IPS-18c (cell line): ENCODE measurements at regions not wholly inside any gene's neighbourhood (a gene's known extent, or its start where the extent isn't known, plus 50 kb on each side); places are given as distances from the start of the nearest gene placed in this dataset.

Experiments used
- H3K4me3 ChIP-seq: 2 replicates; pipeline ENCODE4 v1.7.0; 2013; ENCODE audit warnings: low read depth, mild to moderate bottlenecking, low read length, moderate library complexity; ENCODE audit not compliant: insufficient read depth
- H3K9me3 ChIP-seq: one replicate; pipeline ENCODE4 v1.6.1; 2013; ENCODE audit warnings: mild to moderate bottlenecking, low read length, moderate library complexity; ENCODE audit not compliant: control insufficient read depth, insufficient read depth

- Histone ChIP-seq H3K9me3 (no peaks in the 10 kb centered on the region), H3K4me3 (no peak overlapping the region)
These were observed 483.9 kb downstream of the SH2D4B start for GRCh38 chr10:81021428-81022129.

GRCh38 chr10:81026591-81026990 lies 488.9 kb downstream of the SH2D4B start:
- Histone ChIP-seq H3K4me3 (no peak overlapping the region), H3K9me3 (no peaks in the 10 kb centered on the region)

- Histone ChIP-seq H3K9me3 (no peaks in the 10 kb centered on the region), H3K4me3 (no peak overlapping the region)
These were observed 489.5 kb downstream of the SH2D4B start for GRCh38 chr10:81027223-81027622.

DNA sequence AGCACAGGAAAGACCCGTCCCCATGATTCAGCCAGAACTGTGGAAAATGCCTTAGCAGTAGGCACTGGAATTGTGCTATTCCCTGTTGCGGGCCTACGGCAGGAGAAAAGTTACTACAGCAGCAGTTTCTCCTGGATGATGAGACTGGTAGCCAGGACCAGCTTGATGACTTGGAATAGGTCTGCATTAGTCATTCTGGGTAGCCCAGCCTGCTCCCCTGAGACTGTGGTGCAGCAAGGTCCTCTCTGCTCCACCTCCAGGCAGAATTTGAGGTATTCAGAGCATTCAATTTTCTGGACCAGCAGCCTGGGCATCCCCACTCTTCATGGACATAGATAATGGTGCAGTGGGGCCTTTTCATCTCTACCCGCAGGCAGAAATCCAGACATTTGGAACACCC lies 490.0 kb downstream of the SH2D4B start:
- H3K9me3 ChIP-seq, result no peaks in the 10 kb centered on the region
- no peak overlapping the region for H3K4me3 ChIP-seq

- H3K9me3 ChIP-seq, result peaks cover 3% of the 10 kb centered on the region
- H3K4me3 ChIP-seq, result no peak overlapping the region
These were observed 494.1 kb downstream of the SH2D4B start for GRCh38 chr10:81031774-81032173.

DNA sequence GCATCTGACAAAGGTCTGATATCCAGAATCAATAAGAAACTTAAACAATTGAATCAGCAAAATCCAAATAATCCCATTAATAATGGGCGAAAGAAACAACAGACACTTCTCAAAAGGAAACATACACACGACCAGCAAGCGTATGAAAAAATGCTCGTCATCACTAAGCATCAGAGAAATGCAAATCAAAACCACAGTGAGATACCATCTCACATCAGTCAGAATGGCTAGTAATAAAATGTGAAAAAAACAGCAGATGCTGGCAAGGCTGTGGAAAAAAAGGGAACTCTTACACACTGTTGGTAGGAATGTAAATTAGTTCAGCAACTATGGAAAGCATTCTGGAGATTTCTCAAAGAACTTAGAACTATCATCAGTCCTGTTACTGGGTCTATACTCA lies 496.7 kb downstream of the SH2D4B start:
- peaks cover 3% of the 10 kb centered on the region for H3K9me3 ChIP-seq
- H3K4me3 ChIP-seq, result no peak overlapping the region

- H3K9me3 ChIP-seq, result peaks cover 3% of the 10 kb centered on the region
- no peak overlapping the region for H3K4me3 ChIP-seq
These were observed 498.6 kb downstream of the SH2D4B start for GRCh38 chr10:81036257-81036656.

- Histone ChIP-seq H3K9me3 (peaks cover 3% of the 10 kb centered on the region), H3K4me3 (no peak overlapping the region)
These were observed 502.3 kb downstream of the SH2D4B start for GRCh38 chr10:81040031-81040430.

DNA sequence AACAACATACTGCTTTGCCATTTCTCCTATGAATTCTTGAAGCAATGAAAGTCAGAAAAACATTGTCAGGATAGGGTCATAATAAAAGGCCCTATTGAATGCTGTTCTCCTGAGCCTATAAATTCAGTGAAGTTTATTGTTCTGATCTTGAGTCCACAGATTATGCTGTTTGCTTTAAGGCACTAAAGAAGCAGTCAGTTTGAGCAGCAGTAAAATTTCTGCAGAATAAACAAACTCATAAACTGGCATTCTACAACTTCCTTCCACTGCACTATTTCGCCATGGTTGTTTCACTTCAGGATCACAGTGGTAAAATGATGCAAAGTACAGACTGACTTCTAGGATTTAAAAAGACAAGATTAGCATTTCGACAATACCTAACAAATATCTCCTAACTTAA lies 503.2 kb downstream of the SH2D4B start:
- H3K4me3 ChIP-seq, result no peak overlapping the region
- H3K9me3 ChIP-seq, result peaks cover 2% of the 10 kb centered on the region

GRCh38 chr10:81042647-81043046 lies 504.9 kb downstream of the SH2D4B start:
- H3K9me3 ChIP-seq, result no peaks in the 10 kb centered on the region
- H3K4me3 ChIP-seq, result no peak overlapping the region

DNA sequence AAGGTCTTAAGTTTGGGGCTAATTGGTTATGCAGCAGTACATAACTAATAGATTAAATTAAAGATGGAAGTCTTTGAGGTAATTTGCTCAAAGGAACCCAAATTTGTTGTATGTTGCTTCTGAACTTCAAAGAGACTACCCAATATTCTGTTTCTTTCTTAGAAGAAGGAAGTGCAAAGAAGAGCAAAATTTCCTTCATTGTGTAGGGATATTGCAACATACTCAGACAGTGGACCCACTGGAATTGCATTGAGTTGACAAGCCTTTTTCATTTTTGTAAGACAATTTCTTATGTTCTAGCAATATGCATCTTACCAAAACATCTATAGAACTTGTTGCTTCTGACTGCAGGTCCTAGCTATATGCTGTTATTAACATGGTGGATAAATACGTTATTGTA lies 527.8 kb downstream of the SH2D4B start:
- Histone ChIP-seq H3K9me3 (no peaks in the 10 kb centered on the region), H3K4me3 (no peak overlapping the region)

GRCh38 chr10:81068460-81068859 lies 530.8 kb downstream of the SH2D4B start:
- Histone ChIP-seq H3K4me3 (no peak overlapping the region), H3K9me3 (no peaks in the 10 kb centered on the region)

DNA sequence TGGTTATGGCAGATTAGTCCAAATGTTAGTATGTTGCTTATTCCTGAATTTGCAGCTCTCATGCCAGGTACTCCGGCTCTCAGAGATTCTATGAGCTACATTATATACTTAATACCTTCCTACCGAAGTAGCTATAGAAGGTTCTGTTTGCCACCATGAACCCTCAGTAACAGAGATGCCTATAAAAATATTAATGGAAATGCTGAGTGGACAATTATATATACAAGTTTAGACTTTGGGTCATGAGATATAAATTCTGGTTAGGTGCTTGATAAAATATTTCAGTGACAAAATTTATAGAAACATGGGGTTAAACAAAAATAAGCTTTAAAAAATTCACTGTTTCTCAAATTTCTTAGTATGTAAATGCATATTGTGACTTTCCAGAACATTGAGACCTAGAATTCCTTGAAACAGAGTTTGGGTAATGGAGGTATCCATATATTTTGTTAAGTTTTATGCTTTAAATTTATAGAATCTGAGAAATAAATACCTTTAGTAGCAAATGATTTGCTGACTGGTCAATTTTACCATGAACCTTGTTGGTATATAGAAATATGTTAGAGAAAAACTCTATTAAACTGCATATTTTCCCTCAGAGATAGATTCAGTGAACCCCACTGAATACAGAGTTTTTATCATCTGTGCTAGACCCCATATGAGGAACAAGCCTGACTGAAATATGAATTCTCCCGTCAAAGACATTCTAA lies 533.5 kb downstream of the SH2D4B start:
- Histone ChIP-seq H3K4me3 (no peak overlapping the region), H3K9me3 (no peaks in the 10 kb centered on the region)

DNA sequence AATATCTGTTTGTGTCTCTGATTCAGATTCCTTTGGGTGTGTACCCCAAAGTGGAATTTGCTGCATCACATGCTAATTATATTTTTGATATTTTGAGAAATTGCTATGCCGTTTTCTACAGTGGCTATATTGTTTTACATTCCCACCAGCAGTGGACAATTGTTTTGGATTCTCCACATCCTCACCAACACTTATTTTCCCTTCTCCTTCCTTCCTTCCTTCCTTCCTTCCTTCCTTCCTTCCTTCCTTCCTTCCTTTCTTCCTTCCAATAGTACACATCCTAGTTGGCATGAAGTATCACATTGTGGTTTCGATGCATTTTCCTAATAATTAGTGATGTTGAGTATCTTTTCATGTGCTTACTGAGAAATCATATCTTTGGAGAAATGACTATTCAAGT lies 535.5 kb downstream of the SH2D4B start:
- Histone ChIP-seq H3K9me3 (no peaks in the 10 kb centered on the region), H3K4me3 (no peak overlapping the region)

DNA sequence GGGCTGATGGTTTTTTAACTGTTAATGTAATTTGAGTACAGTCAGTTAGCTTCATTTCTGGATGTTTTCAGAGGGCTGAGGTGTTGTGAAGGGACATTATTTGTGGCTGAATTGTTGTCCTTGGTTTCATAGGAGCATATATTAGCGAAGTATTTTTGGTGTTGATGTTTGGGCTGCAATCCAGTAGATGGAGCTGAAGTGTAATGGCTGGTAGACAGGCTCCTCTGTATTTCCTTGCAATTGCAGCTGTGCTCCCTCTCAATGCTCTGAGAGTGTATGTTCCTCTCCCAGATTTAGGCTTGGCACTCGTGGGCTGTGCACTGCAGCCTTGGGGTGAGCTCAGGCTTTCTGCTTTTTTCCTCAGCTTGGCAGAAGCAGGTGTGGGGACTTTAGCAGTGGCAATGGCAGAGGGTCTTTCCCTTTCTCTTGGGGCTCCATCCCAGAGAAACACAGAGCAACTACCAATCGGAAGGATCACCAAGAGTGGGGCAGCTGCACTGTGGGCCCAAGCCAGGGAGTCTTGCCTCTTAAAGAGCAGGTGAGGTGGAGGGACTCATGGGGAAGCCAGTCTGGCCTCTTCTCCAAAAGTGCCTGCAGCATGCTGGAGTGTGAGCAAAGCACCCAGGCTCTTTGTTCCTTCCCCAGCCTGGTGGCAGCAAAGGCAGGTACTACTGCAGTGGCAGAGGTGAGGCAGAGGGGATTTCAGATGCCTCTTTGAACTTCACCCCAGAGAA lies 544.4 kb downstream of the SH2D4B start:
- H3K9me3 ChIP-seq, result peaks cover 2% of the 10 kb centered on the region

GRCh38 chr10:81082621-81083376 lies 545.1 kb downstream of the SH2D4B start:
- H3K4me3 ChIP-seq, result no peak overlapping the region
- peaks cover 2% of the 10 kb centered on the region for H3K9me3 ChIP-seq

More for the DNA sequence above, 544.4 kb downstream of the SH2D4B start:
- no peak overlapping the region for H3K4me3 ChIP-seq

GRCh38 chr10:81093056-81093455 lies 555.4 kb downstream of the SH2D4B start:
- no peak overlapping the region for H3K4me3 ChIP-seq
- H3K9me3 ChIP-seq, result peaks cover 2% of the 10 kb centered on the region
